ENCODE measurements at regions not wholly inside any gene's neighbourhood (a gene's known extent, or its start where the extent isn't known, plus 50 kb on each side); places are given as distances from the start of the nearest gene placed in this dataset.
"Not testable (repeated sequence)": the region's sequence is repeated elsewhere in the genome, so short reads cannot be mapped to it uniquely, and the experiment has no call there.

- no peak for DNase-seq (ENCODE audit: low read depth in 3 of 3)
These were observed 77.6 kb upstream of the IPO5 start for GRCh38 chr13:97875911-97876310.

DNA sequence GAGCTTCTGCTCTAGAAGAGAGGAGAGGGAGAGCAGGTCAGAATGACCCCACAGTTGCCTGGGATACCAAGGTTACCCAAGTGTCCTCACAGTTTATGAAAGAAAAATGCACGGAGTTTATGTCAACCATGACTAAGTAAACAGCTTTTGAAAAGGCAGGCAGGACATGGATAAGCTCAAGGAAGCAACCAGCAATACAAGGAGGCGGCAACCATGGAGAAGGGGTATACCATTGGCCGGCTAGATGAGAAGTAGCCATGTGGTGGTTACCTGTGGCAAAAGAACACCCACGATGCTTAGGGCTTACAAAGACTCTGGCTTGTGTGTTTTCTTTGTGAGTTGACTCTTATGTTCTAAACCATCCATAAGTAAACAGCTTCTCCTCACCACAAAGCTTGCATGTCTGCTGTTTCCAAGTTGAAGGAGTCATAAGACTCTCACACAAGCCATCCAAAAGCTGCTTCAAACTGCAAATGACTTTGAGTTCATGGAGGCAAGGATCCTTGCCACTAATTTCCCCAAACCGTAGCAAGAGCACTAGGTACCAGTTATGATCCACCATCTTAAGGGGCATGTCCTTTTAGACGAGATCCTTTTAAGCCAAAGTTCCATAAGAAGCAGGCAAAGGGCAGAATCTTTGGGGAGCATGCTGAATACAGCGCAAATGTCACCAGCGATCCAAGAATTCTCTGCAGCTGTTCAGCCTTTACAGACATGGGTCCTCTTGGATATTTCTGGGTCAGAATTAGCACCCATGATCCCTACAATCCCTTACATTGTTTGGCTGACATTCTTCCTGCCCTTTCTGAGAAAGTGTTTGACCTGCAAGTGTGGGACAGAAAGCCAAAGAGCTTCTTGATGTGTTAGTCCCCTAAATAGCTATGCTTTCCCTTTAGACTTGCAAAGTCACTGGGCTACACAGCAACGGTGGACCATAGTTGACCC, 74.8 kb upstream of the IPO5 start:
- no peak for DNase-seq (ENCODE audit: low read depth in 3 of 3)

GRCh38 chr13:97879646-97880310, 73.7 kb upstream of the IPO5 start:
- DNase-seq (ENCODE audit: low read depth in 3 of 3): no peak

- no peak for DNase-seq (ENCODE audit: low read depth in 3 of 3)
These were observed 73.2 kb upstream of the IPO5 start for GRCh38 chr13:97880311-97880675.

DNA sequence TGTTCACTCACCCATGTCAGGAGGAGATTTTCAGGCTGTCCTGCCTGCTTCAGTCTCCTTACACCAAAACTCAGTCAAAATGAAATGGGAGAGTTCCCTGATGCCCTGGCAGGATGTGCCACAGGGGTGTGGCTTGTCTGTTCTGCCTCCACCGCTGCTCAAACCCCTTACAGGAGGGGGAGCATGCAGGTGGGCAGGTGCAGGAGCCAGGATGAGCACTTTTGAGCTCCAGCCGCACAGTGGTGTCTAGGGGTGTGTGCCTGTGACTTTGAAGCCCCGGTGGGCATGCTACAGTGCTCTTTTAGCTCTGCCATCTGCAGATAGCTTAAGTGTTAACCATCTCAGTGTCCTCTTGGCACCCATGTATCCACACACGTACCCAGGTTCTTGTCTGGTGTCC, 71.9 kb upstream of the IPO5 start:
- no peak for DNase-seq (ENCODE audit: low read depth in 3 of 3)

- DNase-seq (ENCODE audit: low read depth in 3 of 3): no peak
These were observed 70.1 kb upstream of the IPO5 start for GRCh38 chr13:97883396-97883795.

- no peak for DNase-seq (ENCODE audit: low read depth in 3 of 3)
These were observed 68.6 kb upstream of the IPO5 start for GRCh38 chr13:97884707-97885468.

DNA sequence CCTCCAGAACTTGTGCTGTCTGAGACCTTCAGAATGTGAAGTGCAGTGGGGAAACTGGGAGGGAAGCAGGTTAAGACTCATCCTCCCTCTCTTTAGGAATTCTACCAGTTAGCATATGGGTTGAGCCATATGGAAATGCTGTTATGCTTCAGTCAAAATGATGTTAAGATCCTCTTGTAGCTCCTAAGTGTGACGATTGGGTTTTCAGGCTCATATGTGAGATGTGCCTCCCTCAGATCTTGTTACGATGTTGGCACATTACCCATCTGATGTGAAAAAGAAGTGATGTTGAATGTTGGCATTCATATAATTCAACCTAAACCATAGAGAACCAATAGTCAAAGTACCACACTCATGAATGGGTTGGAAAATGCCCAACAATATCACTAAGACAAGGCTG, 67.8 kb upstream of the IPO5 start:
- no peak for DNase-seq (ENCODE audit: low read depth in 3 of 3)

DNA sequence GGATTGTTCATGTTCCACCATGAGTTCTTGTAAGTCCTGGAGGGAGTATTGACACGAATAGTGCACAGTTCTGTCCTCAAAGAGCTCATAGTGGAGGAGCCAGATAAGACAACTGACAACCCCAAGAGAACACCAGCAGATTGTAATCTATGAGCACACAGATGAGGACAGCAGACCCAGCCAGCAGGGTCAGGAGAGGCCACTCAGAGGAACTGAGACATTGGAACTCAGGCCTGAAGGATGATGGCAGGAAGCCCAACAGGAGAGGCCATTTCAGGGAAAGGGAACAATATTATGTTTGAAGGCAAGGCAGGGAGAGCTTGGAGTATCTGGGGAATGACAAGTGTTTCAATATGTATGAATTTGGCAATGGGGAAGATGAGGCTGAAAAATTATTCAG, 63.7 kb upstream of the IPO5 start:
- DNase-seq (ENCODE audit: low read depth in 3 of 3): no peak

DNA sequence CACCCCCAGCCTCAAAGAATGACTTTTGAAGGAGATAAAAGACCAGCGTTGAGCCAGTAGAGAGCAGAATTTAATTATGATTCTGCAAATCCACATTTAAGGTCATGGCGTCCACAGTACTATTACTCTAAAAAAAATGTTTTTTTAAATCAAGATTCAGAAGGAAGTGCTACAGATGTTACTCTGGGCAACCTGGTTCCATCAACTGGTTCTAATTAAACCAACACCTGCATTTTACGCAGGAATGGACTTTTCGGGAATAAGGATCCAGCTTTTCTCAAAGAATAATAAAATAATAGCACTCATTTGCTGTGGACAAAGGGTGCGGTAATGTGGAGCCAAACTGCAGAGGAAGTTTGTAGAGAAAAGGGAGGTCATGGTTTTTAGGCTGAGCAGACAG, 62.9 kb upstream of the IPO5 start:
- DNase-seq (ENCODE audit: low read depth in 3 of 3): no peak

DNA sequence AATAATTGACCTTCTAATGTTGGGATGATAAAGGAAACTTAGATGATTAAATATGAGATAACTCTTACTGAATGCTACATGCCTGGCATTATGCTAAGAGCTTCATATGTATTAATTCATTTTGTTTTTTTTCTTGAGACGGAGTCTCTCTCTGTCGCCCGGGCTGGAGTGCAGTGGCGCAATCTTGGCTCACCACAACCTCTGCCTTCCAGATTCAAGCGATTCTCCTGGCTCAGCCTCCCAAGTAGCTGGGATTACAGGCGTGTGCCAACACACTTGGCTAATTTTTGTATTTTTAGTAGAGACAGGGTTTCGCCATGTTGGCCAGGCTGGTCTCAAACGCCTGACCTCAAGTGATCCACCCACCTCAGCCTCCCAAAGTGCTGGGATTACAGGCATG, 61.5 kb upstream of the IPO5 start:
- not testable (repeated sequence) for DNase-seq (ENCODE audit: low read depth in 3 of 3)

GRCh38 chr13:97892717-97893116, 60.8 kb upstream of the IPO5 start:
- no peak for DNase-seq (ENCODE audit: low read depth in 3 of 3)

DNA sequence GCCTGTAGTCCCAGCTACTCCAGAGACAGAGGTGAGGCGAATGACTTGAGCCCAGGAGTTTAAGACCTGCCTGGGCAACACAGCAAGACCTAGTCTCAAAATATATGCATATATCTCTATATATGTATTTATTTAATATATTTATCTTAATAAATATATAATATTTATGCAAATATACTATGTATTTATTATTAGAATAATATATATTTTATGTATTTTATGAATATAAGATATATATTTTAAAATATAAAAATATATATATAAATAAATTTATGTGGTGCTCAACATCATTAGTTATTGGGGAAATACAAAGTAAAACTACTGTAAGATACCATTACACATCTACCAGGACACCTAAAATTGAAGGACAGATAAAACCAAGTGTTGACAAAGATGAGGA, 58.1 kb upstream of the IPO5 start:
- DNase-seq (ENCODE audit: low read depth in 3 of 3): no peak

DNA sequence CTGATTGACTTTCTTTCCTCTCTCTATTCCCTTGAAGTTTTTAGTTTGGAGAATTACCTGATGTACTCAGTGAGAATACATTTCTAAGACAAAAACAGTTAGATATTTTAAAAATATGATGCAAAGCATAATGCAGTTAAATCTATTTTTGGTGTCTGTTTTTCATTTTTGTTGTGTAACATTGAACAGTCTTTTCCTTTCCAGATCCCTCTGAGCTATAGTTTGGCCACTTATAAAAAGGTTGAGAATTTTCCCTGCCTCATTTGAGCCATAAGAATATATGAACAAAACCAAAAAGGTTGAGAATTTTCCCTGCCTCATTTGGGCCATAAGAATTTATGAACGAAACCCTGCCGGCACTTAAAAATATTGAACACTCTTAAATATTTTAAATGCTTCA, 57.0 kb upstream of the IPO5 start:
- no peak for DNase-seq (ENCODE audit: low read depth in 3 of 3)

DNA sequence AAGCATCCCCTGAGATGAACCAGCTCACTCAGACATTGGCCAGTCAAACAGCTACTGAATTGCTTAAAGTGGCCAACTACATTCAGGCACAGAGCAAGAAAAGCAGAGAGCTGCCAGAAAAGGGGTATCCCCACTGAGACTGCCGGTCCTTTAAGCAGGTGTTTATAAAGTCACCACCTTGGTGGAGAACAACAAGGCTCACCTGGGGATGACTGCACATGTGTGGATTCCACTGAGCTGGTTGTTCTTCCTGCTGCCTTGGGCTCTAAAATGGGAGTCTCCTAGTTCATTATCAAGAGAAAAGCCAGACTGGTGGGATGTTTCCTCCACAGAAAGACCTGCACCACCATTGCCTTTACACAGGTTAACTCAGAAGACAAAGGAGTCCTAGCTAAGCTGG, 51.8 kb upstream of the IPO5 start:
- no peak for DNase-seq (ENCODE audit: low read depth in 3 of 3)
